ENCODE measurements at regions not wholly inside any gene's neighbourhood (a gene's known extent, or its start where the extent isn't known, plus 50 kb on each side); places are given as distances from the start of the nearest gene placed in this dataset.

DNA sequence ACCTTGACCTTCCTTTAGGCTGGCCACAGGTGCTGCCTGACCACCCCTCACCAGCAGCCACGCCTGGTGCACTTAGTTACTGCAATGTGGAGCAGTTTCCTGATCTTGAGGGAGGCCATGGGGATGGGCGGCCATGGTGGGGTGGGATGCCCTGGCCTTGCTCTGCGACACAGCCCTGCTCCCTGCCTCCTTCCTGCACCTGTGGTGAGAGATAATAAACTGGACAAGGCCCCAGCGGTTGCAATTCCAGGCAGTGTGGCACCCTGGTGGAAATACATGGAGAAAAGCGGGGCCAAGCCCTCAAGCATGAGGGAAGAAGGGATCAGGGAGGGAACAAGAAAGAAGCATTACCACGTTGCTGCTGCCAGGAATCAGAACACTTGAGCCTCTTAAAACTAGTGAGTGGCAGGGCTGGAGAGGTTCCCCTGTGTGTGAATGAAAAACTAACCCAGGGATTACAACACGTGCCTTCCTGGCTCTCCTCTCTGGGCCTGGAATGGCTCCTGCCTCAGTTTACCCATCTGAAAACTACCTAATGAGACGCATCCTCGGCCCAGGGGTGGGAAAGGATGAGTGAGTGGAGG is 213.2 kb downstream of the LY86 start:
- ChIA-PET POLR2A (no interaction called here), CTCF (no interaction called here)
- Mint-ChIP-seq H3K36me3 (no peaks in the 10 kb centered on the region), H3K9me3 (no peaks in the 10 kb centered on the region), H3K27me3 (peaks cover under 1 to 9% of the 10 kb centered on the region in 2 donors), H3K4me1 (peaks cover 2 to 8% (median 5%) of the 10 kb centered on the region in 3 donors), H3K4me3 (no peak overlapping the region), H3K27ac (no peak overlapping the region)
- no peaks in the 10 kb centered on the region for H3K36me3 ChIP-seq (ENCODE audit: control insufficient read depth in 2 of 2, extremely low read depth in 1 of 2, insufficient read depth in 1 of 2, low read length in 1 of 2)
- no peak for ATAC-seq (replicated peaks in 1 of 4)
- no peak overlapping the region for H3K27ac ChIP-seq (ENCODE audit: low read length)
- H3K4me3 ChIP-seq (ENCODE audit: control insufficient read depth in 1 of 2, extremely low read depth in 1 of 2, low read length in 1 of 2) = no peak overlapping the region
- H3K27me3 ChIP-seq (replicated peaks in 1 of 2; ENCODE audit: control insufficient read depth in 2 of 2, extremely low read depth in 1 of 2, insufficient read depth in 2 of 2, low read length in 1 of 2) = peaks cover 0 to 19% of the 10 kb centered on the region in 2 experiments
- DNase-seq = no peak
- WGBS (ENCODE audit: insufficient coverage) = 94% methylated on average over 4 of the region's 9 CpGs
- peaks cover 0 to 2% of the 10 kb centered on the region in 2 experiments for H3K4me1 ChIP-seq (ENCODE audit: control insufficient read depth in 1 of 2, extremely low read depth in 1 of 2, insufficient read depth in 2 of 2, low read length in 2 of 2)
- H3K9me3 ChIP-seq = no peaks in the 10 kb centered on the region

DNA sequence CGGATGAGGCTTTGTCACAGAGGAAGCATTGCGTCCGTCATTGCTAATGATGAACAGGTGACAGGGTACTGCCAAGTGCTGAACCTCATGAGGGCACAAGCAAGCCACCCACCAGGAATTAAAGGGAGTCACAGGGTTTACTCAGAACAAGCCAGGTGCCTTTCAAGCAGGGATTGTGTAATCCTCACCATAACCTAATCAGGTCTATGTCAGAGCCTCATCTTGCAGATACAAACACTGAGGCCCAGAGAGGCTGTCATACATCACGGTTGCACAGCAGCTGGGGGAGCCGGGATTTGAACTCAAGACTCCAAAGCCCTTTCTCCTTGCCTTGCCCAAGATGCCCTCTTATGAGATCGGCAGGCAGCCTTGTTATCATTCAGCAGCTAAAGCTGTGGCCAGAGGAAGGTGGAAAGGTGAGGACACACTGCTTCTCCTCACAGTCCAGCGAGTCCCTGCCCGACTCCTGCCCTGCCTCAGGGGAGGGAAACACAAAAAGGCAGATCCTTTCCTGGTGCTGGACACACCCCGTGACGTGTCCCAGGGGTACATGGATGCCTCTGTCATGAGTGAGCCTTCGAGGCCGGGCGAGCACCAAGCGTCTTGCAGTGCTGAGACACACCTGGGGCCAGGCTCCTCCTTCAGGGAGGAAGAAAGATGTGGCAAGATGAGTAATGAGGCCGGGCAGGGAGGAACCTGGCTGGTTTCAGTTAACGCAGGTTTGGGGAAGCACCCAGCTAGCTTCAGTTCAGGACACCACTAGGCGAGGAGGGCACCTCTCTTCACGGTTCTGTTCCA is 214.9 kb downstream of the LY86 start:
- H3K27me3 Mint-ChIP-seq = peaks cover 3 to 9% of the 10 kb centered on the region in 2 donors
- no peaks in the 10 kb centered on the region for H3K9me3 Mint-ChIP-seq
- no peak overlapping the region for H3K27ac Mint-ChIP-seq
- H3K27ac ChIP-seq (ENCODE audit: low read length) = no peak overlapping the region
- ATAC-seq (replicated peaks in 1 of 4) (peak in 1 of 4 experiments; percentile 20), DNase-seq (peak in 1 of 35 experiments; percentile 29)
- H3K4me1 ChIP-seq (ENCODE audit: control insufficient read depth in 1 of 2, extremely low read depth in 1 of 2, insufficient read depth in 2 of 2, low read length in 2 of 2) = peaks cover 0 to 2% of the 10 kb centered on the region in 2 experiments
- H3K4me1 Mint-ChIP-seq = peaks cover 2 to 8% (median 5%) of the 10 kb centered on the region in 3 donors
- WGBS (ENCODE audit: insufficient coverage) = 56% methylated on average over 15 of the region's 18 CpGs
- ChIA-PET CTCF (no interaction called here), POLR2A (interaction anchor here in 1 of 2 donors (0.7 kb wide), 1 partner anchor 415 kb away, joined by 5 read pairs; no protein-coding TSS in a partner anchor)
- no peaks in the 10 kb centered on the region for H3K9me3 ChIP-seq
- no peak overlapping the region for H3K4me3 Mint-ChIP-seq
- peaks cover 0 to 18% of the 10 kb centered on the region in 2 experiments for H3K27me3 ChIP-seq (replicated peaks in 1 of 2; ENCODE audit: control insufficient read depth in 2 of 2, extremely low read depth in 1 of 2, insufficient read depth in 2 of 2, low read length in 1 of 2)
- H3K36me3 ChIP-seq (ENCODE audit: control insufficient read depth in 2 of 2, extremely low read depth in 1 of 2, insufficient read depth in 1 of 2, low read length in 1 of 2) = no peaks in the 10 kb centered on the region
- no peaks in the 10 kb centered on the region for H3K36me3 Mint-ChIP-seq
- H3K4me3 ChIP-seq (ENCODE audit: control insufficient read depth in 1 of 2, extremely low read depth in 1 of 2, low read length in 1 of 2) = no peak overlapping the region

DNA sequence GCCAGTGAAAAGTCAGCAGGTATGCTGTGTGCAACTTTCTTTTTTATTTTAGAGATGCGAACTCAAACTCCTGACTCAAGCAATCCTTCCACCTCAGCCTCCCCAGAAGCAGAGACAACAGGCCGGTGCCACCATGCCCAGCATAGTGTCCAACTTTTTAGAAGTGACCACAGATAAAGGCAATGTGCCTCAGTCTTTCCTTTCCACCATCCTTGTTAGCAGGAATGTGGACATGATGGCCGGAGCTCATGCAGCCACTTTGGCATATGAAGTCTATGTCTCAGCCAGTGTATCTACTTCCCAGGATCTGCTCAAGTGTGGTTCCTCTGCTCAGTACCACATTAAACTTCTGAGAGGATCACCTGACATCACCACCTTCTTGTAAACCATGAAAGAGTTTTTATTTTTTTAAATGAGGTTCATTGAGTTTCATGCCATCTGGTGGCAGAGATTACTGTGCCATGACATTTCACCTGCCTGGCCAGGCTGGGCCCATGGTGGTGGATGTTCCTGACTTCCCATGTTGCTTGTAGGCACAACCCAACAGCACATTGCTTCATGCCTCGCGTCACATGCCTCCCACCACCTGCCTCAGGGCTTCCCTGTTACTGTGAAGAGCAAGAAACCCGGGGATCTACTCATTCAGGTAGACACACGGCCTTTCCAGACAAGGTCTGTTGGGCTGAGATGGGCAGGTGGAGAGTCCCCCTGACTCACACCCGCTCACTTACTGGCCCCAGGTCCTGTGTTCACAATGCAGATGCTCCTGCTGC is 216.5 kb downstream of the LY86 start:
- H3K9me3 Mint-ChIP-seq = no peaks in the 10 kb centered on the region
- peaks cover 0 to 26% of the 10 kb centered on the region in 2 experiments for H3K27me3 ChIP-seq (replicated peaks in 1 of 2; ENCODE audit: control insufficient read depth in 2 of 2, extremely low read depth in 1 of 2, insufficient read depth in 2 of 2, low read length in 1 of 2)
- peaks cover 0 to 7% (median 6%) of the 10 kb centered on the region in 3 donors for H3K4me1 Mint-ChIP-seq
- DNase-seq (no peak), ATAC-seq (replicated peaks in 1 of 4) (no peak)
- H3K27me3 Mint-ChIP-seq = peaks cover 10 to 12% of the 10 kb centered on the region in 2 donors
- no peaks in the 10 kb centered on the region for H3K36me3 Mint-ChIP-seq
- POLR2A ChIA-PET = no interaction called here
- H3K4me1 ChIP-seq (ENCODE audit: control insufficient read depth in 1 of 2, extremely low read depth in 1 of 2, insufficient read depth in 2 of 2, low read length in 2 of 2) = no peaks in the 10 kb centered on the region
- H3K36me3 ChIP-seq (ENCODE audit: control insufficient read depth in 2 of 2, extremely low read depth in 1 of 2, insufficient read depth in 1 of 2, low read length in 1 of 2) = no peaks in the 10 kb centered on the region
- H3K27ac Mint-ChIP-seq = no peak overlapping the region
- no peak overlapping the region for H3K27ac ChIP-seq (ENCODE audit: low read length)
- no peak overlapping the region for H3K4me3 Mint-ChIP-seq
- no peak overlapping the region for H3K4me3 ChIP-seq (ENCODE audit: control insufficient read depth in 1 of 2, extremely low read depth in 1 of 2, low read length in 1 of 2)
- CTCF ChIA-PET = no interaction called here
- WGBS (ENCODE audit: insufficient coverage) = 93% methylated on average over 3 of the region's 8 CpGs
- H3K9me3 ChIP-seq = no peaks in the 10 kb centered on the region

DNA sequence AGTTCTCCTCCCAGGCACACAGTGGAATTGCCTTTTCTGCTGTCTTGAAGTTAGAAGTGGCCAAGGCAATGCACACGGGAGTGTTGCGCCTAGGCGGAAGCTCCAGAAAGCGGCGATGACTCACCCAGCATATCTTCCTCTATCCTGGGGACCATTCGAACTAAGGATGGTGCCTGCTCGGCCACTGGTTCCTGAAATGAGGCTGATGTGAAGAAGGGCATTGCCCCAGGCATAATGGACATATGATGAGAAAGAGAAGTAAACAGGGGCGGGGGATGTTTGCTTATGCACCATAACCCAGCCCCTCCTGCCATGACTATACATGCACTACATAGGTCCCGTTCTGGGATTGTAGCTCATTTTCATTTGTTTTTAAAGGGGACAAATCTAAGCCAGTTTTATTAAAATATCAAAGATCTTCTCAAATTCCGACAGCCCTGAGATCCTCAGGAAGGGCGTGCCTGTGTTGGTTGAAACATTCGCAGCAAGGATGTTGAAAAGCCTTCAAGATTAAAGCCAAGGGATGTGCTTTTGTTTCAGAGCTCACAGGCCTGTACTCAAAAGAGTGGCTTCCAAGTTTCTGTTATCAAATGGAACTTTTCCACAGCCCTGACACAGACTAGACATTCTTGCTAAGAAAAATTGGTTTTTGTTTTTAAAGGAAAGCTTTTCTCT is 218.5 kb downstream of the LY86 start:
- peaks cover 0 to 11% of the 10 kb centered on the region in 2 experiments for H3K4me1 ChIP-seq (ENCODE audit: control insufficient read depth in 1 of 2, extremely low read depth in 1 of 2, insufficient read depth in 2 of 2, low read length in 2 of 2)
- Mint-ChIP-seq H3K27me3 (peaks cover 10 to 14% of the 10 kb centered on the region in 2 donors), H3K4me3 (no peak overlapping the region), H3K27ac (no peak overlapping the region), H3K9me3 (no peaks in the 10 kb centered on the region), H3K36me3 (no peaks in the 10 kb centered on the region), H3K4me1 (peaks cover 16 to 19% (median 16%) of the 10 kb centered on the region in 3 donors)
- H3K9me3 ChIP-seq = no peaks in the 10 kb centered on the region
- ATAC-seq (replicated peaks in 1 of 4) (no peak), DNase-seq (peak in 2 of 35 experiments; percentile 17 to 52)
- ChIA-PET CTCF (interaction anchor here in 1 of 2 donors (0.5 to 0.6 kb wide), 2 partner anchors 20 to 95 kb away, joined by 3 read pairs; no protein-coding TSS in a partner anchor), POLR2A (no interaction called here)
- no peak overlapping the region for H3K4me3 ChIP-seq (ENCODE audit: control insufficient read depth in 1 of 2, extremely low read depth in 1 of 2, low read length in 1 of 2)
- WGBS (ENCODE audit: insufficient coverage) = 80% methylated on average over 1 of the region's 12 CpGs
- no peak overlapping the region for H3K27ac ChIP-seq (ENCODE audit: low read length)
- no peaks in the 10 kb centered on the region for H3K36me3 ChIP-seq (ENCODE audit: control insufficient read depth in 2 of 2, extremely low read depth in 1 of 2, insufficient read depth in 1 of 2, low read length in 1 of 2)
- H3K27me3 ChIP-seq (replicated peaks in 1 of 2; ENCODE audit: control insufficient read depth in 2 of 2, extremely low read depth in 1 of 2, insufficient read depth in 2 of 2, low read length in 1 of 2) = peaks cover 0 to 22% of the 10 kb centered on the region in 2 experiments

DNA sequence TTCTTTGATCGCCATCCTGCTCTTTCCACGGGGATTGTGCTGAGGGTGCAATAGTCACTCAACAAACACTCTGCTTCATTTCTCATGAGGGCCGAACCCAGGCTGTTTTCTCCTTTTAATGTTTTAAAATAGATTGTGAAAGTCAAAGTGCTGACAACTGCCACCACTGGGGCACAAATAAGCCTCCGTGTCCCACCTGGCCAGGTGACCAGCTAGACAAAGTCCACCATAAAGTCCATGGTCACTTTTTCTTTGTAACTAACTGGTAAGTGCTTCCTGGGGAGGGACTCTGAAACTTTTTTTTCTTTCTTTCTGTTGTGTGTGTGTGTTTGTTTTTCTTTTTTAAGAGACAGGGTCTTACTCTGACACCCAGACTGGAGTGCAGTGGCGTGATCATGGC is 219.8 kb downstream of the LY86 start:
- H3K4me3 Mint-ChIP-seq = no peak overlapping the region
- H3K27ac ChIP-seq (ENCODE audit: low read length) = no peak overlapping the region
- H3K36me3 ChIP-seq (ENCODE audit: control insufficient read depth in 2 of 2, extremely low read depth in 1 of 2, insufficient read depth in 1 of 2, low read length in 1 of 2) = no peaks in the 10 kb centered on the region
- no peaks in the 10 kb centered on the region for H3K9me3 ChIP-seq
- H3K36me3 Mint-ChIP-seq = no peaks in the 10 kb centered on the region
- no peak overlapping the region for H3K27ac Mint-ChIP-seq
- ChIA-PET CTCF (interaction anchor here in 1 of 2 donors (0.8 kb wide), 1 partner anchor 13 kb away, joined by 3 read pairs; no protein-coding TSS in a partner anchor), POLR2A (no interaction called here)
- peaks cover 0 to 11% of the 10 kb centered on the region in 2 experiments for H3K4me1 ChIP-seq (ENCODE audit: control insufficient read depth in 1 of 2, extremely low read depth in 1 of 2, insufficient read depth in 2 of 2, low read length in 2 of 2)
- peaks cover 0 to 22% of the 10 kb centered on the region in 2 experiments for H3K27me3 ChIP-seq (replicated peaks in 1 of 2; ENCODE audit: control insufficient read depth in 2 of 2, extremely low read depth in 1 of 2, insufficient read depth in 2 of 2, low read length in 1 of 2)
- peaks cover 8 to 10% of the 10 kb centered on the region in 2 donors for H3K27me3 Mint-ChIP-seq
- no peaks in the 10 kb centered on the region for H3K9me3 Mint-ChIP-seq
- DNase-seq (no peak), ATAC-seq (replicated peaks in 1 of 4) (no peak)
- WGBS (ENCODE audit: insufficient coverage) = 83% methylated on average over 2 of the region's 5 CpGs
- H3K4me1 Mint-ChIP-seq = peaks cover 22 to 23% (median 22%) of the 10 kb centered on the region in 3 donors
- H3K4me3 ChIP-seq (ENCODE audit: control insufficient read depth in 1 of 2, extremely low read depth in 1 of 2, low read length in 1 of 2) = no peak overlapping the region

DNA sequence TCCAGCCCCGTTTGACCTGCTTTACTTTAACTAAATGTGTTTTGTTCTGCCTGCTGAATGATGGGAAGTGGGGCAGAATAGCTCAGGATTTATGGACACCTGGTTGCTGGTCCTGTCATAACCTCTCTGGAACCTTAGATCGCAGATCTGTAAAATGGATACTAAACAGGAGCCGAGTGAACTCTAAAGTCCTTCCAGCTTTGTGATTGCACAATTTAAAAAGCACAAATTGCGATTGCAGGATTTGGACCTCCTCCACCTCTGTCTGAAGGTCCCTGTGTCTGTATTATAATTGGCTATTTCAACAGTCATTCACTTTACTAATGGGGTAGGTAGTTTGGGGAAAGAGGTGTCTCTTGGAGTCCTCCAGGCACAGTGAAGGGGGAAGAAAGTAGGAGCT is 220.4 kb downstream of the LY86 start:
- CTCF ChIA-PET = no interaction called here
- POLR2A ChIA-PET = no interaction called here
- no peak overlapping the region for H3K4me3 Mint-ChIP-seq

More for the DNA sequence above, 220.4 kb downstream of the LY86 start:
- Mint-ChIP-seq H3K4me1 (peaks cover 22 to 23% (median 22%) of the 10 kb centered on the region in 3 donors), H3K27ac (no peak overlapping the region), H3K36me3 (no peaks in the 10 kb centered on the region), H3K27me3 (peaks cover 5 to 10% of the 10 kb centered on the region in 2 donors), H3K9me3 (no peaks in the 10 kb centered on the region)
- Histone ChIP-seq H3K4me3 (ENCODE audit: control insufficient read depth in 1 of 2, extremely low read depth in 1 of 2, low read length in 1 of 2) (no peak overlapping the region), H3K27me3 (replicated peaks in 1 of 2; ENCODE audit: control insufficient read depth in 2 of 2, extremely low read depth in 1 of 2, insufficient read depth in 2 of 2, low read length in 1 of 2) (peaks cover 0 to 22% of the 10 kb centered on the region in 2 experiments), H3K27ac (ENCODE audit: low read length) (no peak overlapping the region), H3K9me3 (no peaks in the 10 kb centered on the region), H3K4me1 (ENCODE audit: control insufficient read depth in 1 of 2, extremely low read depth in 1 of 2, insufficient read depth in 2 of 2, low read length in 2 of 2) (peaks cover 0 to 11% of the 10 kb centered on the region in 2 experiments), H3K36me3 (ENCODE audit: control insufficient read depth in 2 of 2, extremely low read depth in 1 of 2, insufficient read depth in 1 of 2, low read length in 1 of 2) (no peaks in the 10 kb centered on the region)
- ATAC-seq (replicated peaks in 1 of 4) (no peak), DNase-seq (no peak)
- WGBS (ENCODE audit: insufficient coverage) = 92% methylated on average over 2 of the region's 4 CpGs
